HT-29 (cell line): ENCODE measurements at regions not wholly inside any gene's neighbourhood (a gene's known extent, or its start where the extent isn't known, plus 50 kb on each side); places are given as distances from the start of the nearest gene placed in this dataset.

Source experiments
- DNase-seq: peaks from one replicate; pipeline ENCODE4 v3.0.0-alpha.2; 2015; ENCODE audit warnings: low spot score

- no peak for DNase-seq
Observed at GRCh38 chr2:67965246-67965645, 97.6 kb downstream of the C1D start.

DNA sequence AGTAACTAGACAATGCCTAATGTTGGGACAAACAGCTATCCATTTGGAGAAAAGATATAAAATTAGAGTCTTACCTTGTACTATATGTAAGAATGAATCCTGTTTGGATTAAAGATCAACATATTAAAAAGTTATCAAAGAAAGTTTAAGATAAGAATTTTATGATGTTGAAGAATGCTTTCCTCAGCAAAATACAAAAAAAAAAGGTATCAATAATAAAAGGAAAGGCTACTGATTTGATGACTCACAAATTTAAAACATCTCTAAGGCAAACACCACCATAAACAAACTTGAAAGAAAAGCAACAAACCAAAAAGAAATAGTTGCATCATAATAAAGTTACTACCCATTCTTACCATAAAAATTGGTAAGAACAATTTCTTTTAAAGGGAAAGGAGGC, 92.7 kb downstream of the C1D start:
- DNase-seq, result no peak

GRCh38 chr2:67970542-67970941, 92.3 kb downstream of the C1D start:
- DNase-seq, result no peak

DNA sequence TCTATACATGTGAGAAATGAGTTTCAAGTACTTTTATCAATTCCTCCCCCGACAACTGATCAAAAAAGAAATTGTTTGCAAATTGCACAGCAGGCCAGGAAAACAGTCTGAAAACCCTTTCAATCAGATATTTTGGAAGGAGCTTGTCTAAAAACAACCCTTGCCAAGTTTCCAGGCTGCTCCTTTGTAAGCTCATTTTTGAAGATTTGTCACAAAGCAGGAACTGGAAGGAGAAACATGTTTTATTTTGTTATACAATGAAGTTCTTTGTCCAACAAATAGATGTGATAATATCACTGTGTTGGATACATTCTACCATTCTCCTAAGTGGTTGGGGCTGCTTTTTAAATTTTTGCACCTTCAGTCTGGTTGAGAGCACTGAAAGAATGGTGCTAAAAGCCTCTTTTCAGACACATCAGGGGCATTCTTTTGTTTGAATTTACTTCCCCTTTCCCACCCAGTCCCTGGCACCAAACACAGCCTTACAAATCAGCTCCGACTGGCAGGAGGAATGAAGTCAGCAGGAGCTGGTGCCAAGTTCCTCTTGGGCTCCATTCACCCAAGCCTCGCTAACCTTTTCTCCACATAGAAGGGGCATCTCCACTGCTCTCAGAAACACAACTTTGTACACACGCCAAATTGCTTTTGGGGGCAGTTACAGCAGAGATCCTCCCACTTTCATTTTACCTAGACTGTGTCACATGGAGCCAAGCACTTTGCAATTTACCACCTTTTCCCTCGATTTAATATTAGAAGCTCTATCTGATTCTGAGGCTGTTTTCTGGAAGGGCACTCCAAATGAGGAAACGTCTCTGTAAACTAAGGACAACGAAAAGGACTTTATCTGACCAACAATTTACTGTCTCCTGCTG, 88.0 kb downstream of the C1D start:
- DNase-seq, result peak; percentile 33

GRCh38 chr2:67977464-67977863, 85.3 kb downstream of the C1D start:
- no peak for DNase-seq

- DNase-seq, result no peak
Observed at GRCh38 chr2:67982956-67983355, 79.8 kb downstream of the C1D start.

- DNase-seq, result no peak
Observed at GRCh38 chr2:67984600-67984999, 78.2 kb downstream of the C1D start.

DNA sequence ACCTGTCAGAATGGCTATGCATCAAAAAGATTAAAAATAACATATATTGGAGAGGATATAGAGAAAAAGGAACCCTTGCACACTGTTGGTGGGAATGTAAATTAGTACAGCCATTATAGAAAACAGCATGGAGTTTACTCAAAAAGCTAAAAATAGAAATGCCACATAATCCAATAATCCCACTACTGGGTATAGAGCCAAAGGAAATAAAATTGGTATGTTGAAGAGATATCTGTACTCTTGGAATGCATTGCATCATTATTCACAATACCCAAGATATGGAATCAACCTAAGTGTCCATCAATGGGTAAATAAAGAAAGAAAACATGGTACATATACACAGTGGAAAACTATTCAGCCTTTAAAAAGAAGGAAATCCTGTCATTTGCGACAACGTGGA, 77.2 kb downstream of the C1D start:
- no peak for DNase-seq

DNA sequence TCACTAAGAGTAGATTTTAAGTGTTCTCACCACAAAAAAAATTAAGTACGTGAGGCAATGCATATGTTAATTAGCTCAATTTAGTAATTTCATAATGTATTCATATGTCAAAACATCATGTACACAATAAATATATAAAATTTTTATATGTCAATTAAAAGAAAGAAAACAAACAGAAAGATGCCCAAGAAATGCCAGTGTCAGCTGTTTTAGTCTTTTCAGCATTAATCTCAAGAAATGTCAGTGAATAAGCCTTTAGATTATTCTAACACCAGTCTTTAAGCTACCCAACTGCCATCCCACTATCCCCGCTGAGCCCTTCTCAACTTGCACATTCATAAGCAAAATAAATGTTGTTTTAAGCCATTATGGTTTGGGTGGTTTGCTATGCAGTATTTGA, 76.5 kb downstream of the C1D start:
- no peak for DNase-seq
